ENCODE measurements at regions not wholly inside any gene's neighbourhood (a gene's known extent, or its start where the extent isn't known, plus 50 kb on each side); places are given as distances from the start of the nearest gene placed in this dataset.

- TF ChIP-seq CTCF (IDR thresholded peaks at IDR 0.05) (no peak), POLR2A (IDR thresholded peaks at IDR 0.05) (no peak)
These were observed 488.7 kb downstream of the ADRA2A start for GRCh38 chr10:111565542-111565941.

All from lower leg skin (tissue), 3 donors.